ENCODE measurements at regions not wholly inside any gene's neighbourhood (a gene's known extent, or its start where the extent isn't known, plus 50 kb on each side); places are given as distances from the start of the nearest gene placed in this dataset.
"Not testable (repeated sequence)": the region's sequence is repeated elsewhere in the genome, so short reads cannot be mapped to it uniquely, and the experiment has no call there.

GRCh38 chr18:14447715-14448114 is 95.7 kb downstream of the POTEC start:
- TF ChIP-seq, protein P1, sequence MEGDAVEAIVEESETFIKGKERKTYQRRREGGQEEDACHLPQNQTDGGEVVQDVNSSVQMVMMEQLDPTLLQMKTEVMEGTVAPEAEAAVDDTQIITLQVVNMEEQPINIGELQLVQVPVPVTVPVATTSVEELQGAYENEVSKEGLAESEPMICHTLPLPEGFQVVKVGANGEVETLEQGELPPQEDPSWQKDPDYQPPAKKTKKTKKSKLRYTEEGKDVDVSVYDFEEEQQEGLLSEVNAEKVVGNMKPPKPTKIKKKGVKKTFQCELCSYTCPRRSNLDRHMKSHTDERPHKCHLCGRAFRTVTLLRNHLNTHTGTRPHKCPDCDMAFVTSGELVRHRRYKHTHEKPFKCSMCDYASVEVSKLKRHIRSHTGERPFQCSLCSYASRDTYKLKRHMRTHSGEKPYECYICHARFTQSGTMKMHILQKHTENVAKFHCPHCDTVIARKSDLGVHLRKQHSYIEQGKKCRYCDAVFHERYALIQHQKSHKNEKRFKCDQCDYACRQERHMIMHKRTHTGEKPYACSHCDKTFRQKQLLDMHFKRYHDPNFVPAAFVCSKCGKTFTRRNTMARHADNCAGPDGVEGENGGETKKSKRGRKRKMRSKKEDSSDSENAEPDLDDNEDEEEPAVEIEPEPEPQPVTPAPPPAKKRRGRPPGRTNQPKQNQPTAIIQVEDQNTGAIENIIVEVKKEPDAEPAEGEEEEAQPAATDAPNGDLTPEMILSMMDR (IDR thresholded peaks at IDR 0.05), result not testable (repeated sequence)
- TF ChIP-seq POLR2A (IDR thresholded peaks at IDR 0.05), result not testable (repeated sequence)
